Adrenal gland (tissue), 9 donors: ENCODE measurements at regions not wholly inside any gene's neighbourhood (a gene's known extent, or its start where the extent isn't known, plus 50 kb on each side); places are given as distances from the start of the nearest gene placed in this dataset.

Experiments used
- DNase-seq, 7 donors: peaks; one replicate each; pipeline ENCODE4 v3.0.0-alpha.2; 2019 to 2020
- H3K27ac ChIP-seq, 5 donors: fragments of 200-600 bp; sonication (generic) in 4 of 5; 1 replicate in 3 of 5; 2 replicates in 2 of 5; pipeline versions ENCODE4 v1.5.1 to v1.8.0; 2016 to 2020; ENCODE audit warnings: mild to moderate bottlenecking in 1 of 5
- H3K27me3 ChIP-seq: fragments of 200-600 bp; 2 replicates; pipeline ENCODE4 v1.8.0; 2021
- H3K36me3 ChIP-seq, 2 donors: fragments of 200-600 bp; replicated peaks in 1 of 2; 1 replicate in 1 of 2; 2 replicates in 1 of 2; pipeline versions ENCODE4 v1.5.1 to v1.8.0; 2018 to 2022
- H3K4me1 ChIP-seq, 2 donors: fragments of 200-600 bp; replicated peaks in 1 of 2; 1 replicate in 1 of 2; 2 replicates in 1 of 2; pipeline versions ENCODE4 v1.5.1 to v1.8.0; 2018 to 2021
- H3K4me3 ChIP-seq, 4 donors: fragments of 200-600 bp; sonication (generic) in 3 of 4; one replicate each; pipeline ENCODE4 v1.5.1; 2016 to 2018
- H3K9me3 ChIP-seq, 3 donors: fragments of 200-600 bp; sonication (generic) in 1 of 3; replicated peaks in 1 of 3; 1 replicate in 2 of 3; 2 replicates in 1 of 3; pipeline versions ENCODE4 v1.5.1 to v1.8.0; 2016 to 2021
- CTCF ChIP-seq, 6 experiments: fragments of 450-650 bp in 4 of 6; fragments of 200-600 bp in 2 of 6; sonication (generic) in 1 of 6; IDR thresholded peaks; 1 replicate in 5 of 6; 2 replicates in 1 of 6; pipeline versions ENCODE4 v1.5.1 to v1.8.0; 2016 to 2021; ENCODE audit warnings: antibody characterized with exemption in 6 of 6, mild to moderate bottlenecking in 2 of 6, moderate library complexity in 1 of 6
- POLR2A ChIP-seq, 2 donors: fragments of 450-650 bp; IDR thresholded peaks; one replicate each; pipeline ENCODE4 v1.6.1; 2017; ENCODE audit warnings: antibody characterized with exemption in 2 of 2, mild to moderate bottlenecking in 2 of 2, moderate library complexity in 1 of 2
- WGBS, 4 donors: extraction: QIAGEN DNeasy Blood & Tissue Kit in 2 of 4; methylation state at CpG; one replicate each; pipeline versions ENCODE4 v1.1.5 to v1.1.7; 2013 to 2017; 5-methylcytosine and 5-hydroxymethylcytosine counted together
- intact Hi-C, 2 donors: fragments of 100-400 bp; cut with DNase I; formaldehyde crosslinking; loops; one replicate each; pipeline versions ENCODE4 v1.14.1 to v1.15.0; 2022 to 2023
- donor health status: healthy with polysubstance abuse.
- donor health status: Bipolar disorder and iron deficiency.
- donor health status: DM: yes; HTN: yes; CAD: no.
- donor health status: DM: no; HTN: no; CAD: no.
- donor health status: DM: no; HTN: no; CAD: no.

DNA sequence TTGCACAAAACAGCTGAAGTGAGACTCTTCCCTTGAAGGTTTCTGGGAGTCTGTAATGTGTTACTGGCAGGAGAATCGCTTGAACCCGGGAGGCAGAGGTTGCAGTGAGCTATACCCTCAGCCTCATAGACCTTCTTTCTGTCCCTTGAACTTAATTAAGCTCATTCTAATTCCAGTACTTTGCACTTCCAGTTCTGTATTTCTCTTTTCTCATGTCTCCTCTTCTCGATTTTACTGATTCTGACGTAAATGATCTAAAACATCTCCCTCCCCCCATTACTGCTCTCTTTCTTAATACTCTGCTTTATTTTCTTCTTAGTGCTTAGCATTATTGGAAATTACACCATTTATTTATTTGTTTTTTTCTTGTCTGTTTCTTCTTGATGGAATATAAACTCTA lies 165.4 kb upstream of the P2RY1 start:
- TF ChIP-seq POLR2A (IDR thresholded peaks at IDR 0.05) = no peak
- TF ChIP-seq CTCF (IDR thresholded peaks at IDR 0.05) = no peak
- H3K4me3 ChIP-seq = no peak overlapping the region
- no peak overlapping the region for H3K27ac ChIP-seq
- no peak for DNase-seq
- no peaks in the 10 kb centered on the region for H3K27me3 ChIP-seq
- H3K9me3 ChIP-seq = no peaks in the 10 kb centered on the region
- no peaks in the 10 kb centered on the region for H3K4me1 ChIP-seq
- no peaks in the 10 kb centered on the region for H3K36me3 ChIP-seq
- intact Hi-C loops = no loop called here
- 81 to 89% (median 82%) methylated on average over 4 of the region's 4 CpGs for WGBS, 4 donors

GRCh38 chr3:152671446-152672319 lies 163.2 kb upstream of the P2RY1 start:
- no peak overlapping the region for H3K27ac ChIP-seq
- DNase-seq = no peak
- intact Hi-C loops = no loop called here
- H3K4me1 ChIP-seq = no peaks in the 10 kb centered on the region
- no peak for TF ChIP-seq CTCF (IDR thresholded peaks at IDR 0.05)
- TF ChIP-seq POLR2A (IDR thresholded peaks at IDR 0.05) = no peak
- WGBS, 4 donors = 37 to 50% (median 46%) methylated on average over 8 of the region's 8 CpGs
- H3K27me3 ChIP-seq = no peaks in the 10 kb centered on the region
- no peak overlapping the region for H3K4me3 ChIP-seq
- no peaks in the 10 kb centered on the region for H3K9me3 ChIP-seq
- no peaks in the 10 kb centered on the region for H3K36me3 ChIP-seq

GRCh38 chr3:152672320-152672649 lies 162.6 kb upstream of the P2RY1 start:
- WGBS, 4 donors = 39 to 48% (median 45%) methylated on average over 3 of the region's 3 CpGs
- intact Hi-C loops = no loop called here

DNA sequence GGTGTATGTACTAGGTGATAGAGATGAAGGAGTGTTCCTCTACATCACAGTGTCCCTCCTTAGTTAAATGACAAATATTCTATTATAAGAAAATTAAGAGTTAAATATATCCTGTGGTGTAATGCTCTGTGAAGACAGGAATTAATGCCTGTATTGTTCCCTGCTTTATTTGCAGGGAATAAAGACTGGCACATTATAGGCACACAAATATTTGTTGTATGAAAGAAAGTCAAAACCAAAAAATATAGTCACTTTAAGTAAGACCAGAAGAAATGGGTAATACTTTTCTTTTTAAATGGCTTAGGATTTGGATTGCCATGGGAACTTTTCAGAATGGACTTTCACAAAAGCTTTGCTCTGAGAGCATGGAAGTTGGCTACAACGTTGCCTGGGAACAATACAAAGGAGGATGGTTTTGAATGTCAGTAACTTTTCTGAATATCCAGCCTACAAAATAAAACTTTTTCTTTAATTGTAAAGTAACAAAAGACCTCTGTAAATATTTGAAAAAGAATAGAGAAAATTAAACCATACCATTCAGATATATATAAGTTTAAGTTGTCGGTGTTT lies 158.0 kb upstream of the P2RY1 start:
- Histone ChIP-seq H3K4me3 (no peak overlapping the region), H3K9me3 (no peaks in the 10 kb centered on the region), H3K36me3 (no peaks in the 10 kb centered on the region), H3K4me1 (no peaks in the 10 kb centered on the region), H3K27me3 (no peaks in the 10 kb centered on the region), H3K27ac (no peak overlapping the region)
- TF ChIP-seq POLR2A (IDR thresholded peaks at IDR 0.05) = no peak
- no peak for TF ChIP-seq CTCF (IDR thresholded peaks at IDR 0.05)
- DNase-seq = no peak
- 86 to 89% (median 88%) methylated on average over 2 of the region's 2 CpGs for WGBS, 4 donors
- intact Hi-C loops = no loop called here

More at GRCh38 chr3:152672320-152672649, 162.6 kb upstream of the P2RY1 start:
- no peak overlapping the region for H3K4me3 ChIP-seq
- no peaks in the 10 kb centered on the region for H3K9me3 ChIP-seq
- no peaks in the 10 kb centered on the region for H3K27me3 ChIP-seq
- H3K27ac ChIP-seq = no peak overlapping the region
- H3K4me1 ChIP-seq = no peaks in the 10 kb centered on the region
- TF ChIP-seq CTCF (IDR thresholded peaks at IDR 0.05) (no peak), POLR2A (IDR thresholded peaks at IDR 0.05) (no peak)
- H3K36me3 ChIP-seq = no peaks in the 10 kb centered on the region
- no peak for DNase-seq
